Tibial nerve (tissue), 4 donors: ENCODE measurements at regions not wholly inside any gene's neighbourhood (a gene's known extent, or its start where the extent isn't known, plus 50 kb on each side); places are given as distances from the start of the nearest gene placed in this dataset.

Experiments
- CTCF ChIP-seq, 5 experiments: fragments of 200-600 bp in 3 of 5; fragments of 450-650 bp in 2 of 5; sonication (generic) in 3 of 5; IDR thresholded peaks; one replicate each; pipeline ENCODE4 v1.5.1; 2016 to 2019; ENCODE audit warnings: antibody characterized with exemption in 5 of 5, mild to moderate bottlenecking in 3 of 5, moderate library complexity in 2 of 5
- EP300 ChIP-seq, 2 donors: sonication (generic); formaldehyde crosslinking; IDR thresholded peaks; one replicate each; pipeline ENCODE4 v1.6.1; 2017; ENCODE audit warnings: antibody characterized with exemption in 2 of 2, mild to moderate bottlenecking in 1 of 2

DNA sequence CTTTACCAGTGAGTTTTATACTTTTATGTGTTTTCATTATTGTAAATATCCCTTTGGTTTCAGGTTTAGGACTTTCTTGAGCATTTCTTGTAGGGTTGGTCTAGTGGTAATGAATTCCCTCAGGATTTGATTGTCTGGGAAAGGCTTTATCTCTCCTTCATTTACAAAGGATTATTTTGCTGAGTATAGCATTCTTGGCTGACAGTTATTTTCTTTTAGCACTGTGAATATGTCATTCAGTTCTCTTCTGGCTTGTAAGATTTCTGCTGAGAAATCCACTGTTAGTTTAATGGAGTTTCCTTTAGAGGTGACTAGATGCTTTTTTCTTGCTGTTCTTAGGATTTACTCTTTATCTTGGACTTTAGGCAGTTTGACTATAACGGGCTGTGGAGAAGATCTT lies 373.9 kb downstream of the TSN start:
- no peak for TF ChIP-seq CTCF (IDR thresholded peaks at IDR 0.05)
- no peak for TF ChIP-seq EP300 (IDR thresholded peaks at IDR 0.05)
